C4-2B (cell line): ENCODE measurements at regions not wholly inside any gene's neighbourhood (a gene's known extent, or its start where the extent isn't known, plus 50 kb on each side); places are given as distances from the start of the nearest gene placed in this dataset.

Source experiments
- H3K27ac ChIP-seq: fragments of 450-650 bp; 2 replicates; pipeline ENCODE4 v1.5.1; 2017
- CTCF ChIP-seq: fragments of 450-650 bp; conservative IDR thresholded peaks from 2 replicates; pipeline ENCODE4 v1.5.1; 2017; ENCODE audit warnings: mild to moderate bottlenecking
- ZFX ChIP-seq: fragments of 450-650 bp; IDR thresholded peaks from 2 replicates; pipeline ENCODE4 v1.6.1; 2017

- TF ChIP-seq CTCF (no peak), ZFX (no peak)
- H3K27ac ChIP-seq, result no peak overlapping the region
These were observed 509.2 kb upstream of the HS3ST1 start for GRCh38 chr4:11937941-11938340.

GRCh38 chr4:11931266-11931820 is 502.6 kb upstream of the HS3ST1 start:
- TF ChIP-seq ZFX, result no peak
- TF ChIP-seq CTCF, result no peak
- no peak overlapping the region for H3K27ac ChIP-seq

GRCh38 chr4:11929080-11929479 is 500.4 kb upstream of the HS3ST1 start:
- no peak overlapping the region for H3K27ac ChIP-seq
- no peak for TF ChIP-seq CTCF
- no peak for TF ChIP-seq ZFX

GRCh38 chr4:11919316-11919715 is 490.6 kb upstream of the HS3ST1 start:
- no peak overlapping the region for H3K27ac ChIP-seq
- TF ChIP-seq CTCF, result no peak
- no peak for TF ChIP-seq ZFX

GRCh38 chr4:11914406-11914805 is 485.7 kb upstream of the HS3ST1 start:
- H3K27ac ChIP-seq, result no peak overlapping the region
- no peak for TF ChIP-seq CTCF
- no peak for TF ChIP-seq ZFX

GRCh38 chr4:11912886-11913285 is 484.2 kb upstream of the HS3ST1 start:
- H3K27ac ChIP-seq, result no peak overlapping the region
- TF ChIP-seq CTCF (no peak), ZFX (no peak)

GRCh38 chr4:11910812-11911211 is 482.1 kb upstream of the HS3ST1 start:
- TF ChIP-seq ZFX (no peak), CTCF (no peak)
- H3K27ac ChIP-seq, result no peak overlapping the region
